ENCODE measurements at regions not wholly inside any gene's neighbourhood (a gene's known extent, or its start where the extent isn't known, plus 50 kb on each side); places are given as distances from the start of the nearest gene placed in this dataset.

DNA sequence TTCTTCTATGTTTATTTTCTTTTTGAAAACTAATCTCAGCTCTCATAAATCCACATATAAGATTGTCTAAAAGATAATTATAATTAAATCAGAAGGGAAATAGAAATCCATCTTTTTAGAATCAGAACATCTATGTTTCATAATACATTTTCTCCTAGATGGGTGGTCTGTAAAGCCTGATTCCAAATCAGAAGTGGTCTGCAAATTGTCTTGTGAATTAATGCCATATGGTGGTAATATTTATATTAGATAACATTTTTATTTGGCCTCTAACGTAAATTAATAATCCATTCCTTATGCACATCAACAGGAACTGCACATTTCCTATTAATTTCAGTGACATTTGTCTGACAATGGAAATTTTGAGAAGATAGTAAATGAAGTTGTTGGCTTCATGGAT lies 52.8 kb upstream of the TBC1D5 start:
- TF ChIP-seq, protein P1, sequence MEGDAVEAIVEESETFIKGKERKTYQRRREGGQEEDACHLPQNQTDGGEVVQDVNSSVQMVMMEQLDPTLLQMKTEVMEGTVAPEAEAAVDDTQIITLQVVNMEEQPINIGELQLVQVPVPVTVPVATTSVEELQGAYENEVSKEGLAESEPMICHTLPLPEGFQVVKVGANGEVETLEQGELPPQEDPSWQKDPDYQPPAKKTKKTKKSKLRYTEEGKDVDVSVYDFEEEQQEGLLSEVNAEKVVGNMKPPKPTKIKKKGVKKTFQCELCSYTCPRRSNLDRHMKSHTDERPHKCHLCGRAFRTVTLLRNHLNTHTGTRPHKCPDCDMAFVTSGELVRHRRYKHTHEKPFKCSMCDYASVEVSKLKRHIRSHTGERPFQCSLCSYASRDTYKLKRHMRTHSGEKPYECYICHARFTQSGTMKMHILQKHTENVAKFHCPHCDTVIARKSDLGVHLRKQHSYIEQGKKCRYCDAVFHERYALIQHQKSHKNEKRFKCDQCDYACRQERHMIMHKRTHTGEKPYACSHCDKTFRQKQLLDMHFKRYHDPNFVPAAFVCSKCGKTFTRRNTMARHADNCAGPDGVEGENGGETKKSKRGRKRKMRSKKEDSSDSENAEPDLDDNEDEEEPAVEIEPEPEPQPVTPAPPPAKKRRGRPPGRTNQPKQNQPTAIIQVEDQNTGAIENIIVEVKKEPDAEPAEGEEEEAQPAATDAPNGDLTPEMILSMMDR (IDR thresholded peaks at IDR 0.05; ENCODE audit: low read depth, low read length): no peak
- TF ChIP-seq POLR2A (IDR thresholded peaks at IDR 0.05; ENCODE audit: extremely low read depth, insufficient read length) (no peak), MYC (IDR thresholded peaks at IDR 0.05; ENCODE audit: low read depth, low read length) (no peak)

All from NB4 (cell line).